H1 (cell line): ENCODE measurements at regions not wholly inside any gene's neighbourhood (a gene's known extent, or its start where the extent isn't known, plus 50 kb on each side); places are given as distances from the start of the nearest gene placed in this dataset.

Experiments
- CTCF ChIA-PET: fragments of 300-600 bp; sonication (Branson Sonifier 250); formaldehyde crosslinking; loops from one replicate; lab custom pipeline; 2021; ENCODE audit not compliant: partially characterized antibody; lab: Charles Lee
- POLR2A ChIA-PET: fragments of 300-600 bp; sonication (Branson Sonifier 250); formaldehyde crosslinking; loops from one replicate; lab custom pipeline; 2021; ENCODE audit warnings: inconsistent platforms; ENCODE audit not compliant: partially characterized antibody; lab: Charles Lee
- DNase-seq, 2 experiments: peaks; one replicate each; pipeline versions ENCODE4 v3.0.0 to v3.0.0-alpha.2; 2010 to 2022; ENCODE audit warnings: low spot score in 2 of 2, low read depth in 1 of 2, mixed read lengths in 1 of 2
- FAIRE-seq: peaks from 2 replicates; lab custom pipeline; 2011; peaks lifted over from hg19 to GRCh38; lab: Jason Lieb, UNC
- H2AFZ ChIP-seq: 2 replicates; pipeline ENCODE4 v1.8.1; 2012; ENCODE audit warnings: low read length, inconsistent platforms
- H2AK5ac ChIP-seq: 2 replicates; pipeline ENCODE4 v1.6.1; 2013; ENCODE audit warnings: low read depth, low read length
- H2BK120ac ChIP-seq: replicated peaks from 2 replicates; pipeline ENCODE3; 2013; ENCODE audit warnings: low read depth, low read length, inconsistent platforms
- H2BK12ac ChIP-seq: 2 replicates; pipeline ENCODE4 v1.6.1; 2013; ENCODE audit warnings: low read depth, low read length
- H2BK15ac ChIP-seq: 2 replicates; pipeline ENCODE4 v1.6.1; 2013; ENCODE audit warnings: low read length
- H2BK20ac ChIP-seq: 2 replicates; pipeline ENCODE4 v1.6.1; 2013; ENCODE audit warnings: low read length
- H2BK5ac ChIP-seq: 2 replicates; pipeline ENCODE4 v1.6.1; 2013; ENCODE audit warnings: low read depth, low read length
- H3K14ac ChIP-seq: 2 replicates; pipeline ENCODE4 v1.6.1; 2013; ENCODE audit warnings: inconsistent platforms; ENCODE audit not compliant: insufficient read length
- H3K18ac ChIP-seq: 2 replicates; pipeline ENCODE4 v1.6.1; 2013; ENCODE audit warnings: low read length; ENCODE audit errors: extremely low read depth
- H3K23ac ChIP-seq: 2 replicates; pipeline ENCODE4 v1.6.1; 2013; ENCODE audit warnings: inconsistent platforms; ENCODE audit not compliant: insufficient read length
- H3K23me2 ChIP-seq: 2 replicates; pipeline ENCODE4 v1.6.1; 2013; ENCODE audit warnings: low read depth, low read length
- H3K27ac ChIP-seq: 2 replicates; pipeline ENCODE4 v1.6.1; 2011; ENCODE audit warnings: low read depth, low read length, inconsistent platforms
- H3K27me3 ChIP-seq, 4 experiments: replicated peaks in 1 of 4; 1 replicate in 1 of 4; 2 replicates in 3 of 4; pipeline versions ENCODE4 v1.6.1 to v1.8.1; 2011 to 2013; ENCODE audit warnings: low read length in 3 of 4, mild to moderate bottlenecking in 3 of 4, inconsistent platforms in 2 of 4, mixed read lengths in 2 of 4, moderate library complexity in 1 of 4; ENCODE audit not compliant: control insufficient read depth in 3 of 4, insufficient read depth in 3 of 4; ENCODE audit errors: extremely low read depth in 1 of 4
- H3K36me3 ChIP-seq, 4 experiments: 2 replicates each; pipeline versions ENCODE4 v1.6.1 to v1.8.1; 2011 to 2013; ENCODE audit warnings: mild to moderate bottlenecking in 4 of 4, low read length in 3 of 4, moderate library complexity in 2 of 4, control low read depth in 1 of 4, inconsistent platforms in 1 of 4; ENCODE audit not compliant: insufficient read depth in 4 of 4, control insufficient read depth in 2 of 4
- H3K4ac ChIP-seq: replicated peaks from 2 replicates; pipeline ENCODE3; 2013; ENCODE audit warnings: low read length, low read depth, mixed read lengths, inconsistent platforms; ENCODE audit not compliant: insufficient read length
- H3K4me1 ChIP-seq, 4 experiments: replicated peaks in 1 of 4; 1 replicate in 1 of 4; 2 replicates in 3 of 4; pipeline versions ENCODE4 v1.6.1 to v1.8.1; 2011 to 2013; ENCODE audit warnings: low read length in 3 of 4, inconsistent platforms in 2 of 4, mixed read lengths in 1 of 4; ENCODE audit not compliant: insufficient read depth in 4 of 4, control insufficient read depth in 3 of 4
- H3K4me2 ChIP-seq, 2 experiments: 2 replicates each; pipeline versions ENCODE4 v1.6.1 to v1.8.1; 2011 to 2013; ENCODE audit warnings: low read depth in 2 of 2, low read length in 2 of 2, control low read depth in 1 of 2, inconsistent platforms in 1 of 2, mild to moderate bottlenecking in 1 of 2; ENCODE audit not compliant: insufficient read depth in 1 of 2
- H3K4me3 ChIP-seq, 4 experiments: fragments of 200-600, 300-600 bp in 1 of 4; sonication (generic), shearing (Covaris generic), sonication (Bioruptor Twin) in 1 of 4; 2 replicates each; pipeline versions ENCODE4 v1.5.1 to v1.8.1; 2011 to 2016; ENCODE audit warnings: low read length in 4 of 4, low read depth in 3 of 4, control low read depth in 2 of 4, inconsistent platforms in 2 of 4, mild to moderate bottlenecking in 2 of 4, mixed read lengths in 1 of 4, moderate library complexity in 1 of 4; ENCODE audit not compliant: insufficient read depth in 2 of 4; ENCODE audit errors: extremely low read depth in 1 of 4
- H3K56ac ChIP-seq: replicated peaks from 2 replicates; pipeline ENCODE3; 2013; ENCODE audit warnings: low read depth, mild to moderate bottlenecking, mixed read lengths, low read length, inconsistent platforms; ENCODE audit not compliant: insufficient read length
- H3K79me1 ChIP-seq: 2 replicates; pipeline ENCODE4 v1.6.1; 2013; ENCODE audit warnings: low read depth, low read length, control low read depth
- H3K79me2 ChIP-seq, 2 experiments: 2 replicates each; pipeline versions ENCODE4 v1.6.1 to v1.8.1; 2012 to 2013; ENCODE audit warnings: low read length in 2 of 2, mild to moderate bottlenecking in 2 of 2, inconsistent platforms in 1 of 2; ENCODE audit not compliant: insufficient read depth in 2 of 2, control insufficient read depth in 1 of 2
- H3K9ac ChIP-seq, 4 experiments: replicated peaks in 1 of 4; 1 replicate in 1 of 4; 2 replicates in 3 of 4; pipeline versions ENCODE4 v1.6.1 to v1.8.1; 2011 to 2013; ENCODE audit warnings: low read depth in 3 of 4, low read length in 3 of 4, control low read depth in 2 of 4, mild to moderate bottlenecking in 2 of 4, moderate library complexity in 2 of 4, inconsistent platforms in 1 of 4; ENCODE audit errors: extremely low read depth in 1 of 4
- H3K9me3 ChIP-seq, 2 experiments: 2 replicates each; pipeline versions ENCODE4 v1.6.1 to v1.8.1; 2012 to 2013; ENCODE audit warnings: mild to moderate bottlenecking in 2 of 2, moderate library complexity in 2 of 2, control low read depth in 1 of 2, inconsistent platforms in 1 of 2, low read depth in 1 of 2, low read length in 1 of 2, mixed read lengths in 1 of 2; ENCODE audit not compliant: insufficient read depth in 2 of 2
- H4K20me1 ChIP-seq, 2 experiments: replicated peaks in 1 of 2; 2 replicates each; pipeline versions ENCODE3 to v1.8.1; 2011 to 2013; ENCODE audit warnings: inconsistent platforms in 2 of 2, low read length in 2 of 2, mild to moderate bottlenecking in 1 of 2; ENCODE audit not compliant: insufficient read depth in 2 of 2, control insufficient read depth in 1 of 2
- H4K5ac ChIP-seq: 2 replicates; pipeline ENCODE4 v1.6.1; 2013; ENCODE audit warnings: low read length, low read depth, mixed read lengths, inconsistent platforms; ENCODE audit not compliant: insufficient read length
- H4K8ac ChIP-seq: 2 replicates; pipeline ENCODE4 v1.8.0; 2013; ENCODE audit warnings: mild to moderate bottlenecking, moderate library complexity, low read length, inconsistent platforms; ENCODE audit not compliant: insufficient read depth; ENCODE audit errors: extremely low read depth
- H4K91ac ChIP-seq: replicated peaks from 2 replicates; pipeline ENCODE3; 2013; ENCODE audit warnings: low read length, mixed read lengths, inconsistent platforms; ENCODE audit not compliant: insufficient read length
- ASH2L ChIP-seq: fragments of 200-600, 300-600 bp; sonication (generic); IDR thresholded peaks from one replicate; pipeline ENCODE4 v1.7.1; 2017; ENCODE audit warnings: low read length
- BACH1 ChIP-seq: IDR thresholded peaks from 2 replicates; pipeline ENCODE4 v1.6.1; 2012; ENCODE audit warnings: low read length, improper control_type of control experiment
- CHD1 ChIP-seq: IDR thresholded peaks from 2 replicates; pipeline ENCODE4 v1.6.1; 2012; ENCODE audit warnings: low read depth, low read length, improper control_type of control experiment
- JUN ChIP-seq: IDR thresholded peaks from 2 replicates; pipeline ENCODE4 v1.6.1; 2011; ENCODE audit warnings: low read depth, mild to moderate bottlenecking, improper control_type of control experiment, low read length
- JUND ChIP-seq: IDR thresholded peaks from 2 replicates; pipeline ENCODE4 v1.6.1; 2011; ENCODE audit warnings: mild to moderate bottlenecking, improper control_type of control experiment, low read length
- NANOG ChIP-seq: IDR thresholded peaks from 2 replicates; pipeline ENCODE4 v1.6.1; 2011; ENCODE audit warnings: low read length, low read depth, mild to moderate bottlenecking, inconsistent platforms; ENCODE audit not compliant: insufficient read depth, poor library complexity, severe bottlenecking
- RAD21 ChIP-seq, 2 experiments: IDR thresholded peaks in 1 of 2; conservative IDR thresholded peaks in 1 of 2; 2 replicates each; pipeline ENCODE4 v1.6.1; 2011; ENCODE audit warnings: low read depth in 2 of 2, low read length in 2 of 2, improper control_type of control experiment in 1 of 2, inconsistent platforms in 1 of 2, mild to moderate bottlenecking in 1 of 2, moderate library complexity in 1 of 2
- WGBS, 2 experiments: shearing (Covaris generic) in 1 of 2; methylation state at CpG; one replicate each; pipeline versions ENCODE4 v1.1.6 to v1.1.7; 2013 to 2015; ENCODE audit warnings: low lambda C conversion rate in 2 of 2, mixed read lengths in 2 of 2, inconsistent platforms in 1 of 2, low coverage in 1 of 2, missing lambda C conversion rate in 1 of 2; ENCODE audit not compliant: insufficient replicate concordance in 2 of 2, insufficient coverage in 1 of 2, insufficient read length in 1 of 2; ENCODE audit errors: extremely low coverage in 1 of 2, missing lambda C conversion rate in 1 of 2; 5-methylcytosine and 5-hydroxymethylcytosine counted together
- TF ChIP-seq, protein P1 (sequence below): IDR thresholded peaks from 2 replicates; pipeline ENCODE4 v1.6.1; 2012; ENCODE audit warnings: inconsistent platforms
- TF ChIP-seq, protein P2 (sequence below): IDR thresholded peaks from 2 replicates; pipeline ENCODE4 v1.6.1; 2012; ENCODE audit warnings: low read length, inconsistent platforms

GRCh38 chr22:22698263-22698750 is 53.9 kb downstream of the GGTLC2 start:
- Histone ChIP-seq H2BK120ac (no peak overlapping the region), H3K56ac (no peak overlapping the region), H3K4me1 (no peaks in the 10 kb centered on the region; a peak in 1 of 7 replicates), H3K79me2 (no peaks in the 10 kb centered on the region), H2AK5ac (no peak overlapping the region), H3K4ac (no peak overlapping the region), H3K79me1 (no peaks in the 10 kb centered on the region), H3K27ac (no peak overlapping the region), H3K9me3 (peaks cover 10 to 60% of the 10 kb centered on the region in 2 experiments; a peak in 3 of 4 replicates), H3K18ac (no peak overlapping the region), H3K23me2 (no peaks in the 10 kb centered on the region), H2BK5ac (no peak overlapping the region), H3K4me2 (no peak overlapping the region), H3K23ac (no peak overlapping the region), H3K14ac (no peak overlapping the region), H4K8ac (no peak overlapping the region), H4K91ac (no peak overlapping the region), H3K4me3 (no peak overlapping the region), H2BK12ac (no peak overlapping the region), H2AFZ (no peak overlapping the region), H2BK20ac (no peak overlapping the region), H3K36me3 (no peaks in the 10 kb centered on the region), H2BK15ac (no peak overlapping the region), H3K27me3 (peaks cover 14 to 46% (median 23%) of the 10 kb centered on the region in 4 experiments; a peak in 5 of 7 replicates), H3K9ac (no peak overlapping the region), H4K20me1 (no peaks in the 10 kb centered on the region), H4K5ac (no peak overlapping the region)
- ChIA-PET CTCF (no interaction called here), POLR2A (no interaction called here)
- no peak for FAIRE-seq
- TF ChIP-seq BACH1 (no peak), CHD1 (no peak), NANOG (no peak), JUN (no peak), RAD21 (IDR thresholded peaks at IDR 0.05 in 1 of 2, conservative IDR thresholded peaks at IDR 0.05 in 1 of 2; ENCODE audit: low read depth in 2 of 2, low read length in 2 of 2) (no peak), JUND (no peak), ASH2L (no peak)
- TF ChIP-seq, protein P1, sequence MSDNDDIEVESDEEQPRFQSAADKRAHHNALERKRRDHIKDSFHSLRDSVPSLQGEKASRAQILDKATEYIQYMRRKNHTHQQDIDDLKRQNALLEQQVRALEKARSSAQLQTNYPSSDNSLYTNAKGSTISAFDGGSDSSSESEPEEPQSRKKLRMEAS: no peak
- TF ChIP-seq, protein P2, sequence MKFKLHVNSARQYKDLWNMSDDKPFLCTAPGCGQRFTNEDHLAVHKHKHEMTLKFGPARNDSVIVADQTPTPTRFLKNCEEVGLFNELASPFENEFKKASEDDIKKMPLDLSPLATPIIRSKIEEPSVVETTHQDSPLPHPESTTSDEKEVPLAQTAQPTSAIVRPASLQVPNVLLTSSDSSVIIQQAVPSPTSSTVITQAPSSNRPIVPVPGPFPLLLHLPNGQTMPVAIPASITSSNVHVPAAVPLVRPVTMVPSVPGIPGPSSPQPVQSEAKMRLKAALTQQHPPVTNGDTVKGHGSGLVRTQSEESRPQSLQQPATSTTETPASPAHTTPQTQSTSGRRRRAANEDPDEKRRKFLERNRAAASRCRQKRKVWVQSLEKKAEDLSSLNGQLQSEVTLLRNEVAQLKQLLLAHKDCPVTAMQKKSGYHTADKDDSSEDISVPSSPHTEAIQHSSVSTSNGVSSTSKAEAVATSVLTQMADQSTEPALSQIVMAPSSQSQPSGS: no peak
- no peak for DNase-seq
- WGBS, 2 experiments: 83% methylated on average over 7 of the region's 7 CpGs; no CpG with 5 or more reads in 1 of the 2 experiments
